ENCODE measurements at regions not wholly inside any gene's neighbourhood (a gene's known extent, or its start where the extent isn't known, plus 50 kb on each side); places are given as distances from the start of the nearest gene placed in this dataset.
"Not testable (repeated sequence)": the region's sequence is repeated elsewhere in the genome, so short reads cannot be mapped to it uniquely, and the experiment has no call there.

GRCh38 chr18:11468617-11469016 is 140.8 kb upstream of the SLC35G4 start:
- no peak for ATAC-seq (ENCODE audit: low read depth in 2 of 2)
- no peak overlapping the region for H3K4me3 Mint-ChIP-seq
- peaks cover 0 to under 1% (median 0%) of the 10 kb centered on the region in 7 donors for H3K9me3 Mint-ChIP-seq
- no peak for DNase-seq
- H3K4me1 Mint-ChIP-seq: no peaks in the 10 kb centered on the region
- peaks cover 4 to 15% (median 12%) of the 10 kb centered on the region in 3 donors for H3K27me3 Mint-ChIP-seq
- no peaks in the 10 kb centered on the region for H3K36me3 Mint-ChIP-seq
- no peak overlapping the region for H3K27ac Mint-ChIP-seq

DNA sequence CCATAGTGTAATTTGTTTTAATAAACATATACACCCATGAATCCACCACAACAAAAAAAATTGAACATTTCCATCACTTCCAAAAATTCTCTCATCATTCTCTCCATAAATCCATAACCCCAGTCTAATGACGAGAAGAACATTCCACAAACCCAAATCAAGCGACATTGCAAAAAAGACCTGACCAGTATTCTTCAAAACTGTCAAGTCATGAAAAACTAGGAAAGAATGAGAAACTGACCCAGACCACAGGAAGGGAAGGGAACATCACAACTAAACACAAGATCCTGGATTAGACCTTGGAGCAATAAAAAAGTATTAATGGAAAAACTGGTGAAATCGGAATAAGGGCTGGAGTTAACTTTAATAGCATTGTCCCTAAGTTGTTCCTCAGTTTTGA is 141.3 kb upstream of the SLC35G4 start:
- no peak for DNase-seq
- Mint-ChIP-seq H3K27ac (no peak overlapping the region), H3K27me3 (peaks cover 4 to 15% (median 12%) of the 10 kb centered on the region in 3 donors), H3K4me3 (no peak overlapping the region), H3K9me3 (no peaks in the 10 kb centered on the region), H3K4me1 (no peaks in the 10 kb centered on the region), H3K36me3 (no peaks in the 10 kb centered on the region)
- no peak for ATAC-seq (ENCODE audit: low read depth in 2 of 2)

GRCh38 chr18:11467611-11468010 is 141.8 kb upstream of the SLC35G4 start:
- Mint-ChIP-seq H3K4me1 (no peaks in the 10 kb centered on the region), H3K27me3 (peaks cover 4 to 15% (median 14%) of the 10 kb centered on the region in 3 donors), H3K27ac (no peak overlapping the region), H3K36me3 (no peaks in the 10 kb centered on the region), H3K9me3 (peaks cover 0 to under 1% (median 0%) of the 10 kb centered on the region in 7 donors), H3K4me3 (no peak overlapping the region)
- DNase-seq: no peak
- ATAC-seq (ENCODE audit: low read depth in 2 of 2): no peak

- no peak overlapping the region for H3K27ac Mint-ChIP-seq
- no peak for ATAC-seq (ENCODE audit: low read depth in 2 of 2)
- no peaks in the 10 kb centered on the region for H3K36me3 Mint-ChIP-seq
- peaks cover 4 to 19% (median 15%) of the 10 kb centered on the region in 3 donors for H3K27me3 Mint-ChIP-seq
- no peaks in the 10 kb centered on the region for H3K4me1 Mint-ChIP-seq
- no peak for DNase-seq
- peaks cover 0 to 4% (median 0%) of the 10 kb centered on the region in 7 donors for H3K9me3 Mint-ChIP-seq
- H3K4me3 Mint-ChIP-seq: peak overlapping the region in 1 of 8 donors; percentile 28
Measured at GRCh38 chr18:11464129-11464528, 145.3 kb upstream of the SLC35G4 start.

GRCh38 chr18:11458447-11458846 is 150.9 kb upstream of the SLC35G4 start:
- peaks cover 0 to 6% (median 4%) of the 10 kb centered on the region in 7 donors for H3K9me3 Mint-ChIP-seq
- no peaks in the 10 kb centered on the region for H3K36me3 Mint-ChIP-seq
- peaks cover 3 to 13% (median 5%) of the 10 kb centered on the region in 3 donors for H3K27me3 Mint-ChIP-seq
- no peak overlapping the region for H3K4me3 Mint-ChIP-seq
- no peaks in the 10 kb centered on the region for H3K4me1 Mint-ChIP-seq
- DNase-seq: no peak
- no peak overlapping the region for H3K27ac Mint-ChIP-seq
- no peak for ATAC-seq (ENCODE audit: low read depth in 2 of 2)

DNA sequence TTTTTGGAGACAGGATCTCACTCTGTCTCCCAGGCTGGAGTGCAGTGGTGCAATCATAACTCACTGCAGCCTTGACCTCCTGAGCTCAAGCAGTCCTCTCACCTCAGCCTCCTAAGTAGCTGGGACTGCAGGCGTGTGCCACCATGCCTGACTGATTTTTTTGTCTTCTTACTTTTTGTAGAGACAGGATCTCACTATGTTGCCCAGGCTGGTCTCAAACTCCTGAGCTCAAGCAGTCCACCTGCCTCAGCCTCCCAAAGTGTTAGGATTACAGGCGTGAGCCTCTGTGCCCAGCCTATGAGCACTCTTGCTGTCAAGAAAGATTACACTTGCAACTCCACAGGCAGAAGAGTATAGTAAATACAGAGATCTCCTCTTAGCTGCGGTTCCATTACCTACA is 151.5 kb upstream of the SLC35G4 start:
- not testable (repeated sequence) for H3K9me3 Mint-ChIP-seq; H3K36me3 Mint-ChIP-seq; ATAC-seq (ENCODE audit: low read depth in 2 of 2); H3K27ac Mint-ChIP-seq; DNase-seq; H3K4me3 Mint-ChIP-seq; H3K4me1 Mint-ChIP-seq
- H3K27me3 Mint-ChIP-seq: peaks cover 3 to 17% (median 6%) of the 10 kb centered on the region in 3 donors

GRCh38 chr18:11454040-11454439 is 155.4 kb upstream of the SLC35G4 start:
- H3K27ac Mint-ChIP-seq: no peak overlapping the region
- H3K4me3 Mint-ChIP-seq: no peak overlapping the region
- peaks cover 2 to 19% (median 6%) of the 10 kb centered on the region in 7 donors for H3K9me3 Mint-ChIP-seq
- no peaks in the 10 kb centered on the region for H3K36me3 Mint-ChIP-seq
- H3K4me1 Mint-ChIP-seq: no peaks in the 10 kb centered on the region
- ATAC-seq (ENCODE audit: low read depth in 2 of 2) (no peak), DNase-seq (no peak)
- peaks cover 3 to 16% (median 7%) of the 10 kb centered on the region in 3 donors for H3K27me3 Mint-ChIP-seq

DNA sequence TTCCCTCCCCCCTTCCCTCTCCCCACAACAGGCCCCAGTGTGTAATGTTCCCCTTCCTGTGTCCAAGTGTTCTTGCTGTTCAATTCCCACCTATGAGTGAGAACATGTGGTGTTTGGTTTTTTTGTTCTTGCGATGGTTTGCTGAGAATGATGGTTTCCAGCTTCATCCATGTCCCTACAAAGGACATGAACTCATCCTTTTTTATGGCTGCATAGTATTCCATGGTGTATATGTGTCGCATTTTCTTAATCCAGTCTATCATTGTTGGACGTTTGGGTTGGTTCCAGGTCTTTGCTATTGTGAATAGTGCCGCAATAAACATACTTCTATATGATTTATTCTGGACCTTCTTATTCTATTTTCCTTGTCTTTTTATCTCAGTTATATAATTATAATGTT is 165.2 kb upstream of the SLC35G4 start:
- not testable (repeated sequence) for H3K4me1 Mint-ChIP-seq; H3K4me3 Mint-ChIP-seq; DNase-seq; H3K27ac Mint-ChIP-seq; H3K36me3 Mint-ChIP-seq; ATAC-seq (ENCODE audit: low read depth in 2 of 2)
- peaks cover 0 to 19% (median 6%) of the 10 kb centered on the region in 3 donors for H3K27me3 Mint-ChIP-seq
- peaks cover 0 to 39% (median 5%) of the 10 kb centered on the region in 7 donors for H3K9me3 Mint-ChIP-seq

- Mint-ChIP-seq H3K4me1 (no peaks in the 10 kb centered on the region), H3K27ac (no peak overlapping the region), H3K36me3 (no peaks in the 10 kb centered on the region), H3K9me3 (peaks cover 0 to 27% (median 7%) of the 10 kb centered on the region in 7 donors), H3K27me3 (peaks cover 0 to 16% (median 6%) of the 10 kb centered on the region in 3 donors), H3K4me3 (no peak overlapping the region)
- DNase-seq (no peak), ATAC-seq (ENCODE audit: low read depth in 2 of 2) (no peak)
Measured at GRCh38 chr18:11437046-11437445, 172.3 kb upstream of the SLC35G4 start.

DNA sequence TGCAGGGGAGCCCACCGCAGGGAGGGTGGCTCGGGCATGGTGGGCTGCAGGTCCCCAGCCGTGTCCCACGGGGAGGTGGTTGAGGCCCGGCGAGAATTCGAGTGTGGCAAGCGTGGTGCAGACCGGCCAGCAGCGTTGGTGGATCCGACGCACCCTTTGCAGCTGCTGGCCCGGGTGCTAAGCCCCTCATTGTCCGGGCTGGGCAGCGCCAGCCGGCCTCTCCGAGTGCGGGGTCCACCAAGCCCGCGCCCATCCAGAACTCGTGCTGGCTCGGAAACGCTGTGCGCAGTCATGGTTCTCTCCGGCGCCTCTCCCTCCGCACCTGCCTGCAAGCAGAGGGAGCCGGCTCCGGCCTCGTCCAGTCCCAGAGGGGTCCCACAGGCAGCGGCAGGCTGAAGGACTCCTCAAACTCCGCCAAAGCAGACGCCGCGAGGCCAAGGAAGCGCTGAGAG is 177.0 kb upstream of the SLC35G4 start:
- no peaks in the 10 kb centered on the region for H3K36me3 Mint-ChIP-seq
- H3K27me3 Mint-ChIP-seq: peaks cover 4 to 16% (median 6%) of the 10 kb centered on the region in 3 donors
- H3K9me3 Mint-ChIP-seq: peaks cover 0 to 21% (median 5%) of the 10 kb centered on the region in 7 donors
- no peaks in the 10 kb centered on the region for H3K4me1 Mint-ChIP-seq
- no peak overlapping the region for H3K27ac Mint-ChIP-seq
- ATAC-seq (ENCODE audit: low read depth in 2 of 2) (no peak), DNase-seq (no peak)
- H3K4me3 Mint-ChIP-seq: no peak overlapping the region

DNA sequence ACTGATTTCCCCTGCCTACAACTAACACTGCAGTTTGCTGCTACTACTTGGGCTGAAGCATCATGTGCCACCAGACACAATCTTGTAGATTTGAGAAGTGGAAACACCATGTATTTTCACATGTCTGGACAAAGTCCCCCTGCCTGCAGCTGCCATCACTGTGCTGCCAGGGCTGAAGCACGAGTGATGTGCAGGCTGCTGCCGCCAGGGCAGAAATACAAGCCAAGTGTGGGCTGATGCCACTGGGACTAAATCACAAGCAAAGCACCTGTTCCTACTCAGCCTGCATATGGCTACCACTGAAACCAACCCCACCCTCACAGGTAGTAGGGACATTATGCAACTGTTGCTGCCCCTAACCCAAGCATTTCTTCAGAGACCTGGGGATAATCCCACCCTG is 179.5 kb upstream of the SLC35G4 start:
- Mint-ChIP-seq H3K36me3 (no peaks in the 10 kb centered on the region), H3K4me1 (no peaks in the 10 kb centered on the region), H3K4me3 (no peak overlapping the region), H3K27ac (no peak overlapping the region), H3K27me3 (peaks cover 6 to 16% (median 7%) of the 10 kb centered on the region in 3 donors), H3K9me3 (peaks cover under 1 to 11% (median 3%) of the 10 kb centered on the region in 7 donors)
- ATAC-seq (ENCODE audit: low read depth in 2 of 2) (no peak), DNase-seq (no peak)

GRCh38 chr18:11425211-11425610 is 184.2 kb upstream of the SLC35G4 start:
- Mint-ChIP-seq H3K9me3 (peaks cover 0 to 14% (median 3%) of the 10 kb centered on the region in 7 donors), H3K36me3 (no peaks in the 10 kb centered on the region), H3K27ac (no peak overlapping the region), H3K27me3 (peaks cover 0 to 4% (median 0%) of the 10 kb centered on the region in 3 donors), H3K4me1 (no peaks in the 10 kb centered on the region), H3K4me3 (no peak overlapping the region)
- DNase-seq: no peak
- no peak for ATAC-seq (ENCODE audit: low read depth in 2 of 2)

DNA sequence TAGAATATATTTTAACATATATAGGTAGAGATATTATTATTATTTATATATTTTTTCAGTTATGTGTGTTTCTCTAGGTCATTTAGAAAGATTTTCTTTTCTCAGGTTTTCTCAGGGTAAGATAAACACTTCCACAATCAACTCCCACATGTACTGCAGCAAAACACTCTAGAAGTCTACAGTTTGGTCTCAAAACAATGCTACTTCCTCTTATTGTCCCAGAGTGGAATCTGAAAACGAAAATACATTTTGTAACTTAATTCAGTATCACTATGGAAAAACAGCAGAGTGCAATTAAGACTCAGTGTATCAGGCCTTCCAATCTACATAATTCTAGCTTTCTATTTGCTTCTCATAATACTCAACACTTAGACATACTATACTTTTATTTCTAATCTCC is 190.1 kb upstream of the SLC35G4 start:
- DNase-seq (no peak), ATAC-seq (ENCODE audit: low read depth in 2 of 2) (no peak)
- Mint-ChIP-seq H3K27me3 (no peaks in the 10 kb centered on the region), H3K4me1 (no peaks in the 10 kb centered on the region), H3K4me3 (no peak overlapping the region), H3K9me3 (peaks cover 0 to 9% (median 0%) of the 10 kb centered on the region in 7 donors), H3K36me3 (no peaks in the 10 kb centered on the region), H3K27ac (no peak overlapping the region)

DNA sequence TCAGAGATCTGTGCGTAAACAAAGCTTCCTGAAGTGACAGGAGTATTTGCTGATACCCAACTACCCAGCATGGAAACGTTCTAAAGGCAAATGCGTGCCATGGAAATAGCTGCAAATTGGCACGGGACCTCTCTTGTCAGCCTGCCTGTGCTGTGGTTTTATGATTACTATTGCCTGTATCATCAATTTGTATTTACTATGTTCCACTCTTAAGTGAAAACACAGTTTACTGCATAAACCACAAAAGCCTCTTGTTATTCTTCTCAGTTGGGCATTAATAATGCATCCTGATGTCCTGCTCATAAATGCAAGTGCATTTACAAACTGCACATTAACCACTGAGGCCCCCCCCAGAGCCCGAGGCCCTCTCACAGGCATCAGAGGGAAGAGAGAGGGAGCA is 196.6 kb upstream of the SLC35G4 start:
- Mint-ChIP-seq H3K4me1 (no peaks in the 10 kb centered on the region), H3K4me3 (peak overlapping the region in 1 of 8 donors; percentile 9), H3K27ac (no peak overlapping the region), H3K27me3 (peaks cover 0 to 6% (median 0%) of the 10 kb centered on the region in 3 donors), H3K36me3 (no peaks in the 10 kb centered on the region), H3K9me3 (no peaks in the 10 kb centered on the region)
- DNase-seq: no peak
- ATAC-seq (ENCODE audit: low read depth in 2 of 2): no peak

DNA sequence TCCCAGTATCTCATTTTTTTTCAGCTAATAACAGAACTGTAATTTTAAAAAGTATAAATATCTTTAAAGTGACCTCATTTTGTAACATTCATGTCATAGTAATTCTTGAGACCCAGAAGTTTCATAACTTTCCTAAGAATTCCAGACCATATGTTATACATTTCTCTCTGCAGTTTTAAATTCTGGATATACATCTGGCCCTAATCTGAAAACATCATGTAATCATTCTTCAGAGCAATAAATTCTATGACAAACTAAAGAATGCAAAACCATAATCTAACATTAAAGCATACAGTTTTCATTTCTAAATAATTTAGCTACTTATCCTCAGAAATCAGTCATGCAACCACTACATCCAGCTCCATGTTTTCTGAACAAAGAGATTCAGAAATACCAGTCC is 198.3 kb upstream of the SLC35G4 start:
- Mint-ChIP-seq H3K27me3 (peaks cover 0 to 6% (median 6%) of the 10 kb centered on the region in 3 donors), H3K27ac (no peak overlapping the region), H3K36me3 (no peaks in the 10 kb centered on the region), H3K9me3 (no peaks in the 10 kb centered on the region), H3K4me1 (no peaks in the 10 kb centered on the region), H3K4me3 (no peak overlapping the region)
- no peak for DNase-seq
- ATAC-seq (ENCODE audit: low read depth in 2 of 2): no peak
